EH (cell line): ENCODE measurements at regions not wholly inside any gene's neighbourhood (a gene's known extent, or its start where the extent isn't known, plus 50 kb on each side); places are given as distances from the start of the nearest gene placed in this dataset.
"Not testable (repeated sequence)": the region's sequence is repeated elsewhere in the genome, so short reads cannot be mapped to it uniquely, and the experiment has no call there.

Source experiments
- DNase-seq: peaks from one replicate; pipeline ENCODE4 v3.0.0-alpha.2; 2015; ENCODE audit warnings: low read depth

GRCh38 chr12:126966498-126966897, 1300.5 kb upstream of the TMEM132C start:
- DNase-seq = no peak

- no peak for DNase-seq
Observed at GRCh38 chr12:126967152-126967551, 1299.8 kb upstream of the TMEM132C start.

DNA sequence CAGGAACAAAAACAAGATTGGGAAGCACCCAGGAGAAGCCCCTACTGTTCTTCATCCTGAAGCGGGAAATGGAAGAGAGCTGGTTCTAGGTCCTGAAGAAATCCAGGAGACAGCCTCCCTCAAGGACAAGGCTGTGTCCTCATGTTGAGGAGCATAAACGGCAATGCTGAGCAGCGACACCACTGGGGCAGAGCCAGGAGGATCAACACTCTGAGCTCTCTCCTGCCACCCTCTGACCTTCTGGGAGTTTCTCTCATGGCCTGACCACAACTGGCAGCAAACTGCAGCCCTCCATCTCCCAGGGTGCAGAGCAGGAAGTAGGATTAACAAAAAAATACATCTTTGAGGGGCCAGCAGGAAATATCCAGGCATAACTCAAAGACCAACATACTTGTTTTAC, 1292.2 kb upstream of the TMEM132C start:
- no peak for DNase-seq

DNA sequence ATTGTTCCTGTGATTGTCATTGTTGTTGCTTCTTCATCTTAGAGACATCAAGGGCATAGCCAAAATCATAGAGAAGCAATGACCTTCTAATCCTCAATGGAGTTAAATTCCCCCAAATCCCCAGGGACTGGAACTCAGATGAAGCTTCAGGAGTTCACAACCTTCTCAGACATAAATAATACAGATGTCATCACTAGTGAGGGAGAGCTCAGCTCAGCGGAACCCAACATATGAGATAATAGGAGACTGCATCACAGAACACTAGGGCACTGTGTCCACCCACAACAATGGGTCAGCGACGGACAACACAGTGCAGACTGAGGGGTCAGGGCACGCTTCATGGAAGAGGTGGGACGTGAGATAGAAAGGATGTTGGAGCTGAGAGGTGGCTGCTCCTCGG, 1290.4 kb upstream of the TMEM132C start:
- DNase-seq = no peak

DNA sequence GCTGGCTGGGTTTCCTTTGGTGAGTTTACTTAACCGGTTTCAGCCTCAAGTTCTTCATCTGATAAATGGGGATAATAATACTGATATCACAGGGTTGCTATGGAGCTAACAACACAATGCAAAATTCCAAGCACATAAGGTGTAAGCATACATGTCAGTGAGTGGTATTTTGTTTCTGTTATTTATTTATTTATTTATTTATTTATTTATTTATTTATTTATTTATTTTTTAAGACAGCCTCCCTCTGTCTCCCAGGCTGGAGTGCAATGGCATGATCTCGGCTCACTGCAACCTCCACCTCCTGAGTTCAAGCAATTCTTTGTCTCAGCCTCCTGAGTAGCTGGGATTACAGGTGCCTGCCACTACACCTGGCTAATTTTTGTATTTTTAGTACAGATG, 1287.4 kb upstream of the TMEM132C start:
- DNase-seq = not testable (repeated sequence)

DNA sequence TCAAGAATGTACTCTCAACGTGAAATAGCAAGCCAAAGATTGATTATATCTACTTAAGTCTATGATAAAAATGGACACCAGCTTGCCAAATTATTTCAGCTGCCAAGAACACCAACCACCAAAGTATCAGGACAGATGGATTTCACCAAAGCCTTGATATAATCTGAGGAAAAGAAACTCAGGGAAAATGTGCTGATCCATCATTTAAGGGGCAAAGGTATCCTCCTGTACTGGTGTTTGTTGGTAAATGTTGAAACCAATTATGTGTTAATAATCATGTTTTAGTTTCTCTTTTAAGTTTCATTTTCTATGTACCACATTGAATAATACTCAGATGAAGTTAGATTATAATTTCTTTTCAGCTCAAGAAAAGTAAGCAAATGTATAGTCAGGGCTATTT, 1284.3 kb upstream of the TMEM132C start:
- no peak for DNase-seq

GRCh38 chr12:126983735-126984134, 1283.2 kb upstream of the TMEM132C start:
- DNase-seq = not testable (repeated sequence)

DNA sequence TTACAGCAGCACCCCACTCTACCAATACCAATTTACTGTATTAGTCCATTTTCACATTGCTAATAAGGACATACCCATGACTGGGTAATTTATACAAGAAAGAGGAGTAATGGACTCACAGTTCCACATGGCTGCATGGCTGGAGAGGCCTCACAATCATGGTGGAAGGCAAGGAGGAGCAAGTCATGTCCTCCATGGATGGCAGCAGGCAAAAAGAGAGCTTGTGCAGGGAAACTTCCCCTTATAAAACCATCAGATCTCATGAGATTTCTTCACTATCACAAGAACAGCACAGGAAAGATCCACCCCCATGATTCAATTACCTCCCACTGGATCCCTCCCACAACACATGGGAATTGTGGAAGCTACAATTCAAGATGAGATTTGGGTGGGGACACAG, 1281.3 kb upstream of the TMEM132C start:
- not testable (repeated sequence) for DNase-seq

DNA sequence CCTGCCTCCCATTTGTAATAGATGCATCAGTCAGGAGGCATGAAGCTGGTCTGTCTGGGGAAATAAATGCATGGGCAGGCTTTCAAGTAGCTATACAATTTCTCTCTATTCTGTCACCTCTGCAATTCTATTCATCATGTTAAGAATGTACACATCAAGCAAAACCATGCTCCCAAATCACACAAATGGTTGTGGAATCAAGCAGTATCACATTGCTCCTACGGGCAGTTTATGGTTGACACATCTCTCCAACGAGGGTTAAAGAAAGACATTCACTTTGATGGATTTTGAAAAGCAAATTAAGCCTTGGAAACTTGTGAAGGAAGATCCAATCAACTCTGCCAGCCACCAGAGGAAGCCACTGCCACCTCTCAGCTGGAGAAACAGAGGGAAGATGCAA, 1277.4 kb upstream of the TMEM132C start:
- no peak for DNase-seq

DNA sequence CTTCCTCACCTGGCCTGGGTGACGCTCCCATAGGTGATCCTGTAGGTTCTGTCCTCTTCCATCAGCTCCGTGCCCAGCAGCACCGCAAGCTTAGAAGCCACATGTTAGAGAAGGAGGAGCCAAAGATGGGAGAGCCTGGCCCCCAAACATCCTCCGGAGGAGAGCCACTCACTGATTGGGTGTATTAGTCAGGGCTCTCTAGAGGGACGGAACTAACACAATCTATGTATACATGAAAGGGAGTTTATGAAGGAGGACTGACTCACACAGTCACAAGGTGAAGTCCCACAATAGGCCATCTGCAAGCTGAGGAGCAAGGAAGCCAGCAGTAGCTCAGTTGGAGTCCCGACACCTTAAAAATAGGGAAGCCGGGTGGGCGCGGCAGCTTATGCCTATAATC, 1273.1 kb upstream of the TMEM132C start:
- DNase-seq = no peak

GRCh38 chr12:126994599-126994998, 1272.4 kb upstream of the TMEM132C start:
- DNase-seq = no peak

GRCh38 chr12:126998031-126998430, 1268.9 kb upstream of the TMEM132C start:
- DNase-seq = no peak

GRCh38 chr12:126998747-126999285, 1268.2 kb upstream of the TMEM132C start:
- DNase-seq = no peak

GRCh38 chr12:126999352-126999751, 1267.6 kb upstream of the TMEM132C start:
- DNase-seq = no peak

- no peak for DNase-seq
Observed at GRCh38 chr12:127005406-127005805, 1261.6 kb upstream of the TMEM132C start.

GRCh38 chr12:127006972-127007371, 1260.0 kb upstream of the TMEM132C start:
- DNase-seq = no peak

DNA sequence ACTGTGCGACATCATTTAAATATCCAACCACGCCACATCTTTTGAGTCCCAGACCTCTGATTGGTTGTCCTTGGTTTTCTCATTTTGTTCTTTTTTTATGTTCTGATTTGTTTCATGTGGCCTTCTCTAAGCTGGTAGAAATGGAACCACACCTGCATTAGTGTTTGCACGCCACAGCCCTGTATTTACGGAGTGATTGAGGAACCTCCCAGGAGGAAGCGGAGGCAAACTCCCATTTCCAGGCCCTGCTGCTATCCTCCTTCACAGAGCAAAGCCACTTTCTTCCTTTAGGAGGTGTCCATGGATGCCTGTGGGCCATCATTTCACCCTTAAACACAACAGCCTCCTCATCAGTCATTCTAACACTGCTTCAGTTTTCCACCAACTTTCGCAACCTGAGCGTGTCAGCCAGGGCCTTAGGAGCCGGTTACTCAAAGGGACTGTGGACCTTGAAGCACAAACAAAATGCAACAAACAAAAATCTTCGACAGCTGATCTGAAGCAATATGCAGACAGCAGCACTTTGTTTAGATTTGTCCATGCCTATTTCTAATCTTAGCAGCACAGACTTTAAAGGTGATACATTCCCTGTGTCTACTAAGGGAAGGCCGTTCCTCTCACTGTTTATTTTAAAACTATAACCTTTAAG, 1258.1 kb upstream of the TMEM132C start:
- DNase-seq = no peak

DNA sequence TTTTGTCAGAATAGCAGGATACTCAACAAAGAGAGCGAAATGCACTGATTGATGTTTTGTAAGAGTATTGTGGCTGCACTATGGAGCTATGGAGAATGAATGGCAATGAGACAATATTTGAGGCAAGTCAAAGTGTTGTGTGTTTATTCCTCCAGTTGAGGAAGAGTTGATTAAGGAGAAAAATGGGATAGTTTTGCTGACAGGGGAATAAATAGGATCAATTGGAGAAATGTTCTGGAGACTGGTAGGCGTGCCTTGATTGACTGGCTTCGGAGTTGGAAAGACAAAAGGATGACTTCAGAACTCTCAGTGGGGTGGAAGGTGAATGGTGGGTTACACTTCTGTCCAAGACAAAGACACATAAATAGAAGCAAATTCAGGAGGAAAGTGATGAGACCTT, 1254.9 kb upstream of the TMEM132C start:
- DNase-seq = no peak

DNA sequence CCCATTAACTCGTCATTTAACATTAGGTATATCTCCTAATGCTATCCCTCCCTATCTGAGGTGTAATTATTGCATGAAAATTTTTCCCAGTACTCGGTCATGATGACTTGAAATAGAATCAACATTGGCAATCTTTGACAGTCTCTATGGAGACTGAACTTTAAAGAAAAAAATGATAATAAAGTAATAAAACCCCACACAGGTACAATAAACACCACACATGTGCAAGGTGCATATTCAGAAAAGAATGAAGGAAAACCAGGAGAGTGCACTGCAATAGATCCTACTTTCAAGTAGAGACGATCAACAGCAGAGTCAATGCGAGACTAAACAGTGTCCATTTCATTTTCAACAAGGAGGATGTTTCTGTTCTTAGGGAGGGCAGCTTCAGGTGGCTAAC, 1253.8 kb upstream of the TMEM132C start:
- no peak for DNase-seq

DNA sequence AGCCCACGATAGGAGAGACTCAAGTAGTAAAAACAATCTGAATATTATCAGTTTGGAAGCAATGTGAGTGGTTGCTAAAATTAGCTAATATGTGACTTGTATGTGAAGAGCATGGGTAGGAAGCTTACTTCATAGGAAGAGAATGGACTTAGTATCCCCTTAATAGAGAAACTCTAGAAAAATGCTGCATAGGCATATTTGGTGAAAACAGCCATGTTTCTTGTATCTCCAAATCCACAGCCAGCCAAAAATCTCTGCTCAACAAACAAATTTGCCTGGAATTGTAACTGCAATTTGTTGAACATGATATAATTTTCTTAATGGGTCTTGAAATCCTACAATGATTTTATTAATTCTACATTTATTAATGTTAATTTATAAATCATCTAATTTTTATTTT, 1252.9 kb upstream of the TMEM132C start:
- DNase-seq = no peak

GRCh38 chr12:127024791-127025190, 1242.2 kb upstream of the TMEM132C start:
- no peak for DNase-seq

GRCh38 chr12:127025545-127025944, 1241.4 kb upstream of the TMEM132C start:
- DNase-seq = peak; percentile 12

DNA sequence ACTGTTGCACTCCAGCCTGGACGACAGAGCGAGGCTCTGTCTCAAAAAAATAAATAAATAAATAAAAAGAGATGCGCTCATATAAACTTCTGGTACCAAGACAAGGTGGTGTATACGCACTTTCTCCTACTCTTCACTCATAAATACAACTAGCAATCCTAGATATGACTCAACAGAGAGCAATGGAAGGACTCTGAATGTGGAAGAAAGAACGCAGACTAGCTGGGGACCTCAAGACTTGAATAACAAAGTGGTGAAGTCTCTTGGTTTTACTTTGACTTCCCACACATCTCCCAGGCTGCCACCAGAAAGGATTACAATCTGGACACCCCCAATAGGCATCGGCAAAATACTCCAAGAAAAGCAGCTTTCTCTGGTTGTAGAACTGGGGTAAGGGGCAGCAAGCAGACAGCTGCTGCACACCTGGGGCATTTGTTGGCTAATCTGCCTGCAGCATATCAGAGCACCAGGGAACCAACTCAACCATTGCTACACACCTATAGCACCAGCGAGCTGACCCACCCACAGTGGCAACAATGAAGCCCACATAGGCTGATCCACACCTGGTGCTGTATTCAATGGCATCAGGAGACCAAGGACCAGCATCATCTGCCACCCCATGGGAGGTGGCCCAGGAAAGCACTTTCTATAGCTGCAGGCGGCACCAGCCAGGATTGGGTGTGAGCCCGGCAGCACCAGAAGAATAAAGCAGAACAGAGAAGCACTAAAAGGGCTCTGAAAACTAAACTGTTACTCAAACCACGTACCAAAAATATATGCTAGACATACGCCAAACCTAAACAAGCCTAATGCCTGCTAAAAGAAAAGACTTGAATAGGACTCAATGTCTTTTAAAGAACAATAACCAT, 1231.7 kb upstream of the TMEM132C start:
- peak; percentile 50 for DNase-seq
